Ishikawa (cell line): ENCODE measurements at regions not wholly inside any gene's neighbourhood (a gene's known extent, or its start where the extent isn't known, plus 50 kb on each side); places are given as distances from the start of the nearest gene placed in this dataset.

Experiments
- CEBPB ChIP-seq: IDR thresholded peaks from 2 replicates; pipeline ENCODE4 v1.6.1; 2012
- EP300 ChIP-seq: IDR thresholded peaks from 2 replicates; pipeline ENCODE4 v1.6.1; 2012; ENCODE audit warnings: borderline replicate concordance
- TAF1 ChIP-seq: IDR thresholded peaks from 2 replicates; pipeline ENCODE4 v1.6.1; 2012; ENCODE audit warnings: low read depth, mild to moderate bottlenecking
- TCF12 ChIP-seq: IDR thresholded peaks from 2 replicates; pipeline ENCODE4 v1.6.1; 2012; ENCODE audit warnings: low read depth
- ZBTB7A ChIP-seq: IDR thresholded peaks from 2 replicates; pipeline ENCODE4 v1.6.1; 2012; ENCODE audit warnings: low read depth

GRCh38 chr7:113291058-113291457, 172.7 kb upstream of the SMIM30 start:
- TF ChIP-seq EP300 (no peak), TCF12 (no peak), CEBPB (no peak), TAF1 (no peak), ZBTB7A (no peak)
